ENCODE measurements at regions not wholly inside any gene's neighbourhood (a gene's known extent, or its start where the extent isn't known, plus 50 kb on each side); places are given as distances from the start of the nearest gene placed in this dataset.
"Not testable (repeated sequence)": the region's sequence is repeated elsewhere in the genome, so short reads cannot be mapped to it uniquely, and the experiment has no call there.

DNA sequence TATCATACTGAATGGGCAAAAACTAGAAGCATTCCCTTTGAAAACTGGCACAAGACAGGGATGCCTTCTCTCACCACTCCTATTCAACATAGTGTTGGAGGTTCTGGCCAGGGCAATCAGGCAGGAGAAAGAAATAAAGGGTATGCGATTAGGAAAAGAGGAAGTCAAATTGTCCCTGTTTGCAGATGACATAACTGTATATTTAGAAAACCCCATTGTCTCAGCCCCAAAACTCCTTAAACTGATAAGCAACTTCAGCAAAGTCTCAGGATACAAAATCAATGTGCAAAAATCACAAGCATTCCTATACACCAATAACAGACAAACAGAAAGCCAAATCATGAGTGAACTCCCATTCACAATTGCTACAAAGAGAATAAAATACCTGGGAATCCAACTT is 52.5 kb upstream of the CCDC71L start:
- intact Hi-C loops (cut with DNase I); DNase-seq (ENCODE audit: low spot score); ATAC-seq: not testable (repeated sequence)

DNA sequence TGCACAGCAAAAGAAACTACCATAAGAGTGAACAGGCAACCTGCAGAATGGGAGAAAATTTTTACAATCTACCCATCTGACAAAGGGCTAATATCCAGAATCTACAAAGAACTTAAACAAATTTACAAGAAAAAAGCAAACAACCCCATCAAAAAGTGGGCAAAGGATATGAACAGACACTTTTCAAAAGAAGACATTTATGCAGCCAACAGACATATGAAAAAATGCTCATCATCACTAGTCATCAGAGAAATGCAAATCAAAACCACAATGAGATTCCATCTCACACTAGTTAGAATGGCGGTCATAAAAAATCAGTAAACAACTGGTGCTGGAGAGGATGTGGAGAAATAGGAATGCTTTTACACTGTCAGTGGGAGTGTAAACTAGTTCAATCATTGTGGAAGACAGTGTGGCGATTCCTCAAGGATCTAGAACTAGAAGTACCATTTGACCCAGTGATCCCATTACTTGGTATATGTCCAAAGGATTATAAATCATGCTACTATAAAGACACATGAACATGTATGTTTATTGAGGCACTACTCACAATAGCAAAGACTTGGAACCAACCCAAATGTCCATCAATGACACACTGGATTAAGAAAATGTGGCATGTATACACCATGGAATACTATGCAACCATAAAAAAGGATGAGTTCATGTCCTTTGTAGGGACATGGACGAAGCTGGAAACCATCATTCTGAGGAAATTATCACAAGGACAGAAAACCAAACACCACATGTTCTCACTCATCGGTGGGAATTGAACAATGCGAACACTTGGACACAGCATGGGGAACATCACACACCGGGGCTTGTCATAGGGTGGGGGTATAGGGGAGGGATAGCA is 53.9 kb upstream of the CCDC71L start:
- ATAC-seq; intact Hi-C loops (cut with DNase I); DNase-seq (ENCODE audit: low spot score): not testable (repeated sequence)

DNA sequence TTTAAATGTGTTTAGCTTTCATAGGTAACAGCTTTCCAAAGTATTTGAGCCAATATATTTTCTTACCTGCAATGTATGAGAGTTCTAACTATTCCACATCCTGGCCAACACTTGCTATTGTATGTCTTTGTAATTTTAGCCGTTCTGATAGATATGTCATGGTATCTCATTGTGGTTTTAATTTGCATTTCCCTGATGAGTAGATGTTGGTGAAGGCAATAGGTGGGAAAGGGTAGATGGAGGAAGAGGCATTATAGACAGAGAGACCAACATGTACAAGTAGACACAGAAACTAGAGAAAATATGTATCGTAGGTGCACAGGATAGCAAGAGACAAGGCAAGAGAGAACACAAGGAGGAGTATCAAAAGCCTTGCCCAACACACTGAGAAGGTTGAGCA is 54.8 kb upstream of the CCDC71L start:
- intact Hi-C loops (cut with DNase I) = no loop called here
- DNase-seq (ENCODE audit: low spot score) (no peak), ATAC-seq (no peak)

DNA sequence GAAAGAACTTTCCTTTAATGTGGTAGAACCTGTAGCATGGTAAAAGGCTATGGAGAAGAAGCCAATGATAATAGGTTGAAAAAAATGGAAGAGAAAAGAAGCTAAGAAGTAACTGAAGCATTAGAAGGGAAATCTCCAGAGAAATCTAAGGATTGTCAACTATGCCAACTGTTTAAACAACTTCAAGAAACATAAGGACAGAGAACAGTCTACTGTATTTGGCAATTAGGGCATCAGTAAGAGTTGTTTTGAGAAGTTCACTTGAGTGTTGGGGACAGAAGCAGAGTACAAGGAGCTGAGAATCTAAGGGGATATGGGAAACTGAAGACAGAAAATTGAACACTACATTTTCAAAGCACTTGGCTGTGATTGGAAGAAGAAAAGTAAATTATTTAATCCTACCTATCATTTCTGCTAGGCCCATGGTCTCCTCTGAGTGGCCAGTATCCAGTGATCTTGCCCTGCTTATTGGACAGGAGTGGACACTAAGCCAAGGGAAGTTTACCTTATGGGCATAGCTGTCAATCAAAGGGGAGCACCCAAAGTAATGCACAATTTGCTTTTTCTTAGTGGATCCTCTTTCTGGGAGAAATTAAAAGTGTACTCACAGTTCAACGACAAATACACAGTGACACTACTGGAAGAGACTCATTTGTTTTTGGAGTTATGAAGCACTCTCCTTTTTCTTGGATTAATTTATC is 56.4 kb upstream of the CCDC71L start:
- intact Hi-C loops (cut with DNase I) = no loop called here
- no peak for DNase-seq (ENCODE audit: low spot score)
- ATAC-seq = no peak

DNA sequence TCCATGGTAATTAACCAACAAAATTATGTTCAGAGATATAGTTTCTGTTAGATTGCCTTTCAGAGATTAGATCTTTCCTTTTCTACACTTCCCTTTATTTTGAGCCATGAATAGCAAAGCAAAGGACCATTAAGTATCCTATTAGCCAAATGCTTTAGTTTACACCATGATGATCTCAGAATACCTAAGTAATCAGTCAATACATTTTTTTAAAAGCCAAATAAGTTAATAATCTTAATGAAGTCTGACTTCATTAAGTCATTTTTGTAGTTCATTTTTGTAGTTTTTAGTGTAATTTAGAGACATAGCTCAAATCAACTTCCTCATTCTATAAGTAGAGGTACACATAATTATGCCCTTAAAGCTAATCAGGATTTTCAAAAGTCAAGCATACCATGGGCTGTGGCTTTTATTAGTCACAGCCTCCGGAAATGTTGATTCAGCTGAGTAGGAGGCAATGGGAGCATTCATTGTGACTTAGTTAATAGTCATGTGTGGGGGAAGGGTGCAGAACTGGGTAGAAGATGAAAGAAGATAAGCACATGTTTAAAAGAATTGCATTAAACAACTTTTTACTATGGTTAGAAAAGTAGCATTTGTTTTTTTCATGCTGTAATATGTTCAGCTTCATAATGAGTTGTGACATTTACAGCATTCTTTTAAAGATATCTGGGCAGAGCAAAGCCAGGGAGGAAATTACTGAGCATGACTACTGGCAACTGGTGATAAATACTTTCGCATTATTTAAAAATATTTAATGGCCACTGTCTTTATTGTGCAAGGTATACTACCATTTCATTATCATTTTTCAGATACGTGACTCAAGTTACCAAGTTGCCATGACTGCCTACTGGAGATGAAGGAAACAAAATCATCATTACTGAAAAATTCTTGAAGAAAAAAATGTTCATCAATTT is 57.3 kb upstream of the CCDC71L start:
- DNase-seq (ENCODE audit: low spot score) (no peak), ATAC-seq (no peak)

DNA sequence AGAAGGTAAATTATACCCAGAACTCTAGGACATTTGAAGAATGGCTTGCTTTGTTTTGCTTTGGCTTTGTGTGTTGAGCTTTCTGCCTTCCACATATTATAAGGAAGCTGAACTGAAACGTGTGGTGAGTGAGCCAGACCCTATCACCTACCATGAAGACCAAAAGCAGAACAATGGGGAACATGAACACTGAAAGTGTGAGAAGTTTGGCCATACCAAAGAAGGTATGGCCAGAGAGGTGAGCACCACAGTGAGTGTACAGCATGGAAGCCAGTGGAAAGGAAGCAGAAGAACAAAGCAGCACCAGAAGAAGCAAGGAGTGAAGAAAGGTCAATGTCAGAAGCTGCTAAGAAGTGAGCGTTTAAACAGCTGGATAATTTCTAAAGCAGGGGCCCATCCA is 59.7 kb upstream of the CCDC71L start:
- no peak for ATAC-seq
- intact Hi-C loops (cut with DNase I) = no loop called here
- DNase-seq (ENCODE audit: low spot score) = no peak

More for the DNA sequence above, 57.3 kb upstream of the CCDC71L start:
- intact Hi-C loops (cut with DNase I) = no loop called here

DNA sequence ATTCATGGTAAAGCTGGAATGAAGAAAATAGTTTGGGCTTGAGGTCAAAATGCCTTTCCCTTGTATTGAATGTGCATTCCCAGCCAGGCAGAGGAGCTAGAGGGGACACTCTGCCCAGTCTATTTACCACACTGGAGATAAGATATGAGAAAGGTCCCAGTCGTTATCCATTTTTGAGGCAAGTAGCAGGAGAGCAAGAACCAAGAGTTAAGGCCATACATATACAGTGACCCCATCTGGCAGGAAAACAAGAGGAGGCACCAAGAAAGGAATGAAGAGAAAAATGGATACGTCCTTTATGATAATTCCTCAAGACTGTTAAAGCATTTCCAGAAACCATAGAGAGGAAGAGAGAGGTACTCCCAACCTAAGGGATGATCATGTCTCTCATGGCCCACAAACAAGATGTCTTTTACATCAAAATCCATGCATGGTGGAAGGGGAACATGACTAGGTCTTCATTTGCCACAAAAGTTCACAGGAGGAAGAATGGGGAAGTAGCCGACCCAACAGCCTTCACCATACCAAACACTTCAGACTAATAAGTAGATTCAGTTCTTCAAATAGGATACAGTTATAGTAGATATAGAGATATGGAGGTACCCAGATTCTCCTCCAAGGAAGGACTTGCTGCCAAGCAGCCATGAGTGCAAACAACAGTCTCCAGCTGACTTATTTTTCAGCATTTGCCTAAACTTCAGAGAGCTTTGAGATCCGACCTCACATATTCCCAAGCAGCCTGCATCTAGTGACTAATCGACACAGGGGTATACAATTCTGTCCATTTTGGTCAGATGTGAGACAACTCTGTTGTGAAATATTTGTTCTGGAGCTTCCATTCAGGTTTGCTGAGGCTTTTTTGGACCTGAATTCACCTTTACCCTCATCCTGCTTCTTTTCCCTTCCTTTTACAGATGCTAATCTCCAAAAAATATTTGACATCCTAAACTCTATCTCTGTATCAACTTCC is 61.1 kb upstream of the CCDC71L start:
- intact Hi-C loops (cut with DNase I) = no loop called here
- DNase-seq (ENCODE audit: low spot score) (no peak), ATAC-seq (no peak)

DNA sequence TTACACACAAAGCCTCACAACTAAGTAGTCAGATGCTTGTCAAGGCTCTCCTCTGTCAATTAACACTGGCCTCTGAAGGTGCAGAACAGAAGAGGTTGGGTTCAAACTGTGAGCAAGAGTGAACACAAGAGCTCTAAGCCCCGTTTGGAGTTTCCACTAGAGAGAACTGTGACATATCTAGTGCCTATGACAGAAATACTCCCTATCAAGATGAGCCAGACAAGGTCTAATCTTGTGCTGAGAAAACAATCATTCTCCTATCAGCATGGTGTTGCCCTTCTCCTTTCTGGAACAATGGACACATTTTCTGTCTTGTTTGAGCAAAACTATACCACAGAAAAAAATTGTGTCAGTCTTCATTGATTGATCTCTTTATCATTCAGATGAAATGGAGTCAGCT is 62.4 kb upstream of the CCDC71L start:
- intact Hi-C loops (cut with DNase I) = no loop called here
- ATAC-seq (no peak), DNase-seq (ENCODE audit: low spot score) (no peak)

DNA sequence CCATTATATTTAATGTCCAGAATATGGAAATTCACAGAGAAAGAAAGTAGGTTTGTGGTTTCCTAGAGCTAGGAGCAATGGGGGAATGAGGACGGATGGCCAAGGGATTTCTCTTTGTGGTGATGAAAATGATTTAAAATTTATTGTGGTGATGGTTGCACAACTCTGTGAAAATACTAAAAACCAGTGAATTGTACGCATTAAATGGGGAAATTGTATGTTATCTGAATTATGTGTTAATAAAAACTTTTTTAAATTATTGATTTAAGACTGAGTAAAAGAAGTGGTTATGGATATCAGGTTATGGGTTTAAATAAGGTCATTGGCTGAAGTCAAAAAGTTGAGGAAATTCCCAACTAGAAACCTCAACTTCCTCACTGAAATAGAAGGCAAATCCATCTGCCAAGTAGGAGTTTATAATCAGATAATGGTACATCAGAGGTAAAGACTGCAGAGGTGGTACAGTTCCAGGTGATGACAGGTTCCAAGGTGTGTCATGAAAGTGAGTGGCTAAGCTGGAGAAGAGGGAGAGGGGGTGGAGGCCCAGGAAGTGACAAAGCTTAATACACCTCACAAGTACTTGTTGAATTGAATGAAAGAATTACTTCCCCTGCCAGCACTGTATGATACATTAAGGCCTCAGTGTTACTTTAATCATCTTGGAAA is 68.9 kb upstream of the CCDC71L start:
- DNase-seq (ENCODE audit: low spot score) = no peak
- no peak for ATAC-seq
- intact Hi-C loops (cut with DNase I) = no loop called here

DNA sequence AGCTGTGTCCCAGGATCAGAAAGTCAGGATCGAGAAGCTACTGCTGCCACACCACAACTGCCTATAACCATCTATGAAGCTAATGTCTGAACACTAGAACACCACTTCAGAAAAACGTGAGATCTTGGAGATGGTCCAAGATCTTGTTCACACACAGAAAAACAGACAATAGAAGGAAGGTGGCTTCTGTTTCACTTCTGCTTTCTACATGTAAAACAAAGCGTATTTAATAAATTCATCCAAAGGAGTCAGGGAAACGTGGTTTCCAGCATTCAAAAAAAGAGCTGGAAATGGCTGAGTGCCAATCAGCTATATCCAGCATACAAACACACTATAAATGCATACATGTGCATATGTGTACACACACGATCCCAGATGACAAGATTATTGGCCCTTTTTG is 70.2 kb upstream of the CCDC71L start:
- ATAC-seq (no peak), DNase-seq (ENCODE audit: low spot score) (no peak)
- intact Hi-C loops (cut with DNase I) = no loop called here

DNA sequence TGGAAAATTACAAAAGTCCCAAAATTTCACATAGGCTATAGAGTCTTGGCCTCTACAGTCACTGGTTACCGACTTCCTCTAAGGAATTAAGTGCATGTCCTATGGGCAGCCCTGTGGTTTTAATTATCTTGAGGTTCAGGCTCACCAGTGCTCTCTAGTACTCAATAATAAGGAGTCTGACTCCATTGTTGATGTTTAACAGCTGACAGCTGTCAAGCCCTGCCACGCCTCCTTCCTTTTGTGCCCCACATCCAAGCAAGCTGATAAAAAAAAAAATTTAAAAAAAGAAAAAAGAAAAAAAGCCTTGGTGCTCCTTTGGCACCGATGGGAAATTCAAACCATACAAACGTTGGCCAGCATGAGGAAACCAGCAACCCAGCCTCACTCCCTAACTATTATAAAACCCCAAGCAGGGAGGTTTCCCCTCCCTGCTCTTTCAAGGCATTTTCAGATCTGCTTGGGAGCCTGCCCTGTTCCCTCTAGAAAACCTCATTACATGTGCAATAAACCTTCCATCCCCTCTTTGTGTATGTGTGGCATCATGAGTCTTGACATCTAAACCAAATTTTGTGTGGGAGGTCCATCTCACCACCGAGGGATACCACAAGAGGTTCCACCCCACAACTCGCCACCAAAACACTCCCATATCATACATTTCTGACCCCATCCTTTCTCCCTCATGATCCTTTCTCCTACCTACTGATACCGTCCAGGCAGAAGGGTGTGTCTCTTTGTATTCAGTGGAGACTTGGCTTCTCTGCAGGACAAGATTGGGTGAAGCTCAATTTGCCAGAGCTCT is 70.9 kb upstream of the CCDC71L start:
- DNase-seq (ENCODE audit: low spot score) (no peak), ATAC-seq (no peak)
- intact Hi-C loops (cut with DNase I) = no loop called here

DNA sequence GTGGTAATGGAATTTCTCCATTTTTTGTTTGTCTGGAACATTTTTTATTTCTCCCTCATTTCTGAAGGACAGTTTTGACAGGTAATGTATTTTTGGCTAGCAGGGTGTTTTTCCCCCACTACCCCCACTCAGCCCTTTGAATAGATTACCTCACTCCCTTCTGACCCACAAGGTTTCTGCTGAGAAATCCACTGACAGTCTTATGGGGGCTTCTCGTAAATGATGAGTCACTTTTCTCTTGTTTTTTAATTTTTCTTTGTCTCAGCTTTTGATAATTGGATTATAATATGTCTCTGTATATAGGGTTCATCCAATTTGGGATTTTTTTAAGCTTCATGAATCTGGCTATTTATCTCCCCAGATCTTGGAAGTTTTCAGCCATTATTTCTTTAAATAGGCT is 74.7 kb upstream of the CCDC71L start:
- intact Hi-C loops (cut with DNase I) = no loop called here
- DNase-seq (ENCODE audit: low spot score) (no peak), ATAC-seq (no peak)

DNA sequence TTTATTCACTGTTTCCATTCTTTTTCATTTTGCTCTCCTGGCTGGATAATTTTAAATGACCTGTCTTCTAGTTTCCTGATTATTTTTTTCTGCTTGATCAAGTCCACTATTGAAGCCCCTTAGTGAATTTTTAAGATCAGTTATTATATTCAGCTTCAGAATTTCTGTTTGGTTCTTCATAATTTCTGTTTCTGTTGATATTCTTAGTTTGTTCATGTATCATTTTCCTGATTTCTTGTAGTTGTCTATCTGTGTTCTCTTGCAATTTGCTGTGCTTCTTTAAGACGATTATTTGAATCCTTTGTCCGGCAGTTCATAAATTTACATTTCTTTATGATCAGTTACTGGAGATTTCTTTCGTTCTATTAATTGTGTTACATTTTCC is 75.2 kb upstream of the CCDC71L start:
- intact Hi-C loops (cut with DNase I) = no loop called here
- DNase-seq (ENCODE audit: low spot score) (no peak), ATAC-seq (no peak)

DNA sequence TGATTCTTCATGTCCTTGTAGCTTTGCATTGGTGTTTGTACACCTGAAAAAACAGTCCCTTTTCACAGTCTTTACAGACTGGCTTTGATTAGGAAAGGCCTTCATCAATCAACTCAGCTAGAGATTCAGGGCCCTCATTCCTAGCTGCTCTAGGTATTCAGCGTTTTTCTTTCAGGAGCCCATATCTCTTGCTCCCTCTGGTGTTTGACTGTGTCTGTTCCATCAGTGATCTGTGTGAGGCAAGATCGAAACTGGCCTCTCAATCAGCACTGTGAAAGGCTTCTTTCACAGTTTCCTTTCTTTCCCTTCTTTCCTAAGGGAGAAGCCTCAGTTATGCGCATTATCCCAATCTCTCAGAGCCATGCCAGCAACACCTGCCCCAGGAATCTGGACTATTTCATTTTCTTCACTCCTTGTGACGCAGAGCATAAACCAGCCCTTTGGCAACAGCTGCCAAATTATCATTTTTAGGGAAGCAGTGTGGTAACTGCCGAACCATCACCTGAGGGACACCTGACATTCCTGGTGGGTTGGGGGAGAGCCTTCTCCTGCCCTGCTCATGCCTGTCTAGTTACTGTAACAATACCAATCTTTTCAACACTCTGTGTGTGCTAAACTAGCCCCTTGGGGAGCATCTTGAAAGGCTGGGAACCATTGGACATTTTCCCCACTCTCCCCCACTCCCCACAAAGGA is 75.7 kb upstream of the CCDC71L start:
- intact Hi-C loops (cut with DNase I) = no loop called here
- ATAC-seq = peak; percentile 90
- no peak for DNase-seq (ENCODE audit: low spot score)

DNA sequence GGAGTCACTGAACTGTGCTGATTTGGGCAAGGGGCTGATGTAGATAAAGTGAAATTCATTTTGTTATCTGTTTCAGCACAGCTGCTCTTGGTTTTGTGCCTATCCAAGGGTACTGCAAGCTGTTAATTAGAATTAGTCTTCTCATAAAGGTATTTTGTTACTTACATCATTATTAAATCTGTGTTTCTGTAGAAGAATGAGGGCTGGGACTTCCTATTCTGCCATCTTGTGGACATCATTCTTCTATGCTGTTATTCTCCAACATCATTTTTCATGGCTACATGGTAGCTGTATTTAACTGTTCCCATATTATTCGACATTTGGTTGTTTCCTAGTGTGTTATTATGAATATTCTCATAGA is 76.2 kb upstream of the CCDC71L start:
- no peak for ATAC-seq
- DNase-seq (ENCODE audit: low spot score) = no peak
- intact Hi-C loops (cut with DNase I) = no loop called here

DNA sequence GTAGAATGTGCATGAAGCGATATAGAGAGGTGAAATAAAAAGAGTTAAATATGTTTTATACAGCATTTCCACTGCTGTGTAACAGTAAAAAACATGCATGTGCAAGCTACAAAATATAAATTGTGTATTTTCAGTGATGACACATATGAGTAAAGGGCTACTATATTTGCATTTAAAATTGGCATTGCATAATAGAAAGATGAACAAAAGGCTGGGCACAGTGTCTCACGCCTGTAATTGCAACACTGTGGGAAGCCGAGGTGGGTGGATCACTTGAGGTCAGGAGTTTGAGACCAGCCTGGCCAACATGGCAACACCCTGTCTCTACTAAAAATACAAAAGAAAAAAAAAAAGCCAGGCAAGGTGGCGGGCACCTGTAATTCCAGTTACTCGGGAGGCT is 79.8 kb upstream of the CCDC71L start:
- ATAC-seq (no peak), DNase-seq (ENCODE audit: low spot score) (no peak)
- intact Hi-C loops (cut with DNase I) = no loop called here

DNA sequence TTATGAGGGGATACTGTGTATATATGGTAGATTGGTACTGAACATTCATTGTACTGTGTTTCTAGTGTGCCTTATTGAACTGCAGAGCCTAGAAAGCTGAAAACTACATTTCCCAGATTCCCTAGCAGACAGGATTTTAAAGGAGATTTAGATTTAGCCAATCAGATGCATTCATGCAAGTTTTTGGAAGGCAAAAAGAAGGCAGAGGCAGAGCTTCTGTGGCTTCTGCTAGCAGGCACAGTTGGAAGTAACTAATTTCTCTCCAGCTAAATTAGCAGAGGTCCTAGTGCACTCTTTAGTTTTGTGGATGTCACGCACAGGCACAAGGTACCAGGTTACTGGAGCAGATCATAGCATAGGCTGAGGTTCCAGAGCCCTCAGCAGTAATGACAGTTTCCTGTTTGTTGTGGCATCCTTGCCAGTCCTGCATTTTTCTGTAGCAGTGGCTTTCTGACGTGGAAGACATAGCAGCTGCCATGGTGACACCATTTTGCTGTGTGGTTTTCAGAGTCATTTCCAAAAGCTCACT is 83.7 kb upstream of the CCDC71L start:
- DNase-seq (ENCODE audit: low spot score) (no peak), ATAC-seq (no peak)
- intact Hi-C loops (cut with DNase I) = no loop called here
